ENCODE measurements at regions not wholly inside any gene's neighbourhood (a gene's known extent, or its start where the extent isn't known, plus 50 kb on each side); places are given as distances from the start of the nearest gene placed in this dataset.

- H3K27me3 ChIP-seq (replicated peaks; ENCODE audit: control insufficient read depth, insufficient read depth, low read length, poor library complexity, severe bottlenecking) = no peaks in the 10 kb centered on the region
- DNase-seq = no peak
- no peaks in the 10 kb centered on the region for H3K9me3 ChIP-seq (ENCODE audit: control insufficient read depth, low read length)
- H3K27ac ChIP-seq (ENCODE audit: insufficient read depth, low read length, poor library complexity, severe bottlenecking) = no peak overlapping the region
- no peak overlapping the region for H3K4me3 ChIP-seq (ENCODE audit: insufficient read depth, low read depth, low read length, poor library complexity, severe bottlenecking)
- no peaks in the 10 kb centered on the region for H3K4me1 ChIP-seq (ENCODE audit: control insufficient read depth, insufficient read depth, low read length, poor library complexity, severe bottlenecking)
- H3K36me3 ChIP-seq (ENCODE audit: control insufficient read depth, insufficient read depth, low read length) = no peaks in the 10 kb centered on the region
Measured at GRCh38 chr4:123623611-123624010, 227.0 kb downstream of the SPRY1 start.

- no peak overlapping the region for H3K27ac ChIP-seq (ENCODE audit: insufficient read depth, low read length, poor library complexity, severe bottlenecking)
- H3K27me3 ChIP-seq (replicated peaks; ENCODE audit: control insufficient read depth, insufficient read depth, low read length, poor library complexity, severe bottlenecking) = no peaks in the 10 kb centered on the region
- H3K9me3 ChIP-seq (ENCODE audit: control insufficient read depth, low read length) = no peaks in the 10 kb centered on the region
- H3K4me1 ChIP-seq (ENCODE audit: control insufficient read depth, insufficient read depth, low read length, poor library complexity, severe bottlenecking) = no peaks in the 10 kb centered on the region
- no peak for DNase-seq
- no peaks in the 10 kb centered on the region for H3K36me3 ChIP-seq (ENCODE audit: control insufficient read depth, insufficient read depth, low read length)
- H3K4me3 ChIP-seq (ENCODE audit: insufficient read depth, low read depth, low read length, poor library complexity, severe bottlenecking) = no peak overlapping the region
Measured at GRCh38 chr4:123624959-123625358, 228.4 kb downstream of the SPRY1 start.

GRCh38 chr4:123628288-123628687 lies 231.7 kb downstream of the SPRY1 start:
- DNase-seq = no peak
- H3K9me3 ChIP-seq (ENCODE audit: control insufficient read depth, low read length) = no peaks in the 10 kb centered on the region
- no peaks in the 10 kb centered on the region for H3K36me3 ChIP-seq (ENCODE audit: control insufficient read depth, insufficient read depth, low read length)
- H3K27me3 ChIP-seq (replicated peaks; ENCODE audit: control insufficient read depth, insufficient read depth, low read length, poor library complexity, severe bottlenecking) = no peaks in the 10 kb centered on the region
- H3K4me1 ChIP-seq (ENCODE audit: control insufficient read depth, insufficient read depth, low read length, poor library complexity, severe bottlenecking) = no peaks in the 10 kb centered on the region
- no peak overlapping the region for H3K4me3 ChIP-seq (ENCODE audit: insufficient read depth, low read depth, low read length, poor library complexity, severe bottlenecking)
- H3K27ac ChIP-seq (ENCODE audit: insufficient read depth, low read length, poor library complexity, severe bottlenecking) = no peak overlapping the region

GRCh38 chr4:123631786-123632692 lies 235.4 kb downstream of the SPRY1 start:
- Histone ChIP-seq H3K36me3 (ENCODE audit: control insufficient read depth, insufficient read depth, low read length) (no peaks in the 10 kb centered on the region), H3K4me3 (ENCODE audit: insufficient read depth, low read depth, low read length, poor library complexity, severe bottlenecking) (no peak overlapping the region), H3K27ac (ENCODE audit: insufficient read depth, low read length, poor library complexity, severe bottlenecking) (no peak overlapping the region), H3K9me3 (ENCODE audit: control insufficient read depth, low read length) (no peaks in the 10 kb centered on the region), H3K4me1 (ENCODE audit: control insufficient read depth, insufficient read depth, low read length, poor library complexity, severe bottlenecking) (no peaks in the 10 kb centered on the region), H3K27me3 (replicated peaks; ENCODE audit: control insufficient read depth, insufficient read depth, low read length, poor library complexity, severe bottlenecking) (no peaks in the 10 kb centered on the region)
- no peak for DNase-seq

GRCh38 chr4:123632693-123633030 lies 236.1 kb downstream of the SPRY1 start:
- no peak for DNase-seq
- no peak overlapping the region for H3K27ac ChIP-seq (ENCODE audit: insufficient read depth, low read length, poor library complexity, severe bottlenecking)
- no peaks in the 10 kb centered on the region for H3K27me3 ChIP-seq (replicated peaks; ENCODE audit: control insufficient read depth, insufficient read depth, low read length, poor library complexity, severe bottlenecking)
- no peaks in the 10 kb centered on the region for H3K36me3 ChIP-seq (ENCODE audit: control insufficient read depth, insufficient read depth, low read length)
- H3K9me3 ChIP-seq (ENCODE audit: control insufficient read depth, low read length) = no peaks in the 10 kb centered on the region
- H3K4me1 ChIP-seq (ENCODE audit: control insufficient read depth, insufficient read depth, low read length, poor library complexity, severe bottlenecking) = no peaks in the 10 kb centered on the region
- no peak overlapping the region for H3K4me3 ChIP-seq (ENCODE audit: insufficient read depth, low read depth, low read length, poor library complexity, severe bottlenecking)

- H3K27me3 ChIP-seq (replicated peaks; ENCODE audit: control insufficient read depth, insufficient read depth, low read length, poor library complexity, severe bottlenecking) = no peaks in the 10 kb centered on the region
- no peak for DNase-seq
- no peaks in the 10 kb centered on the region for H3K9me3 ChIP-seq (ENCODE audit: control insufficient read depth, low read length)
- no peaks in the 10 kb centered on the region for H3K36me3 ChIP-seq (ENCODE audit: control insufficient read depth, insufficient read depth, low read length)
- no peaks in the 10 kb centered on the region for H3K4me1 ChIP-seq (ENCODE audit: control insufficient read depth, insufficient read depth, low read length, poor library complexity, severe bottlenecking)
- no peak overlapping the region for H3K27ac ChIP-seq (ENCODE audit: insufficient read depth, low read length, poor library complexity, severe bottlenecking)
- H3K4me3 ChIP-seq (ENCODE audit: insufficient read depth, low read depth, low read length, poor library complexity, severe bottlenecking) = no peak overlapping the region
Measured at GRCh38 chr4:123638834-123639233, 242.2 kb downstream of the SPRY1 start.

GRCh38 chr4:123640271-123640670 lies 243.7 kb downstream of the SPRY1 start:
- Histone ChIP-seq H3K4me3 (ENCODE audit: insufficient read depth, low read depth, low read length, poor library complexity, severe bottlenecking) (no peak overlapping the region), H3K4me1 (ENCODE audit: control insufficient read depth, insufficient read depth, low read length, poor library complexity, severe bottlenecking) (no peaks in the 10 kb centered on the region), H3K9me3 (ENCODE audit: control insufficient read depth, low read length) (no peaks in the 10 kb centered on the region), H3K27ac (ENCODE audit: insufficient read depth, low read length, poor library complexity, severe bottlenecking) (no peak overlapping the region), H3K27me3 (replicated peaks; ENCODE audit: control insufficient read depth, insufficient read depth, low read length, poor library complexity, severe bottlenecking) (no peaks in the 10 kb centered on the region), H3K36me3 (ENCODE audit: control insufficient read depth, insufficient read depth, low read length) (no peaks in the 10 kb centered on the region)
- DNase-seq = no peak

- Histone ChIP-seq H3K36me3 (ENCODE audit: control insufficient read depth, insufficient read depth, low read length) (no peaks in the 10 kb centered on the region), H3K4me3 (ENCODE audit: insufficient read depth, low read depth, low read length, poor library complexity, severe bottlenecking) (no peak overlapping the region), H3K9me3 (ENCODE audit: control insufficient read depth, low read length) (no peaks in the 10 kb centered on the region), H3K27ac (ENCODE audit: insufficient read depth, low read length, poor library complexity, severe bottlenecking) (no peak overlapping the region), H3K27me3 (replicated peaks; ENCODE audit: control insufficient read depth, insufficient read depth, low read length, poor library complexity, severe bottlenecking) (no peaks in the 10 kb centered on the region), H3K4me1 (ENCODE audit: control insufficient read depth, insufficient read depth, low read length, poor library complexity, severe bottlenecking) (no peaks in the 10 kb centered on the region)
- no peak for DNase-seq
Measured at GRCh38 chr4:123640824-123641223, 244.2 kb downstream of the SPRY1 start.

GRCh38 chr4:123643691-123644090 lies 247.1 kb downstream of the SPRY1 start:
- Histone ChIP-seq H3K4me1 (ENCODE audit: control insufficient read depth, insufficient read depth, low read length, poor library complexity, severe bottlenecking) (no peaks in the 10 kb centered on the region), H3K27ac (ENCODE audit: insufficient read depth, low read length, poor library complexity, severe bottlenecking) (no peak overlapping the region), H3K36me3 (ENCODE audit: control insufficient read depth, insufficient read depth, low read length) (no peaks in the 10 kb centered on the region), H3K4me3 (ENCODE audit: insufficient read depth, low read depth, low read length, poor library complexity, severe bottlenecking) (no peak overlapping the region), H3K27me3 (replicated peaks; ENCODE audit: control insufficient read depth, insufficient read depth, low read length, poor library complexity, severe bottlenecking) (no peaks in the 10 kb centered on the region), H3K9me3 (ENCODE audit: control insufficient read depth, low read length) (no peaks in the 10 kb centered on the region)
- no peak for DNase-seq

- DNase-seq = no peak
- no peaks in the 10 kb centered on the region for H3K36me3 ChIP-seq (ENCODE audit: control insufficient read depth, insufficient read depth, low read length)
- no peak overlapping the region for H3K4me3 ChIP-seq (ENCODE audit: insufficient read depth, low read depth, low read length, poor library complexity, severe bottlenecking)
- no peaks in the 10 kb centered on the region for H3K4me1 ChIP-seq (ENCODE audit: control insufficient read depth, insufficient read depth, low read length, poor library complexity, severe bottlenecking)
- H3K27me3 ChIP-seq (replicated peaks; ENCODE audit: control insufficient read depth, insufficient read depth, low read length, poor library complexity, severe bottlenecking) = no peaks in the 10 kb centered on the region
- H3K9me3 ChIP-seq (ENCODE audit: control insufficient read depth, low read length) = no peaks in the 10 kb centered on the region
- H3K27ac ChIP-seq (ENCODE audit: insufficient read depth, low read length, poor library complexity, severe bottlenecking) = no peak overlapping the region
Measured at GRCh38 chr4:123649250-123649644, 252.7 kb downstream of the SPRY1 start.

Data from effector memory CD4-positive, alpha-beta T cell (primary cell).